Thoracic aorta (tissue), 2 donors: ENCODE measurements at regions not wholly inside any gene's neighbourhood (a gene's known extent, or its start where the extent isn't known, plus 50 kb on each side); places are given as distances from the start of the nearest gene placed in this dataset.

Experiments
- ATAC-seq: fragments of 150-250 bp; one replicate; pipeline ENCODE4 v1.8.0; 2017; ENCODE audit warnings: low read depth; ENCODE audit not compliant: insufficient number of reproducible peaks, low FRiP score
- DNase-seq: peaks from one replicate; pipeline ENCODE4 v3.0.0-alpha.2; 2020; ENCODE audit warnings: low spot score
- H3K27ac ChIP-seq, 2 donors: fragments of 200-600 bp; sonication (generic); 1 replicate in 1 of 2; 2 replicates in 1 of 2; pipeline ENCODE4 v1.5.1; 2016; ENCODE audit warnings: mild to moderate bottlenecking in 2 of 2, moderate library complexity in 2 of 2
- H3K27me3 ChIP-seq: fragments of 200-600 bp; sonication (generic); replicated peaks from 2 replicates; pipeline ENCODE4 v1.6.0; 2016; ENCODE audit warnings: mild to moderate bottlenecking; ENCODE audit not compliant: insufficient read depth
- H3K36me3 ChIP-seq: fragments of 200-600 bp; sonication (generic); one replicate; pipeline ENCODE4 v1.5.1; 2016
- H3K4me1 ChIP-seq, 2 donors: fragments of 200-600 bp; sonication (generic); 1 replicate in 1 of 2; 2 replicates in 1 of 2; pipeline versions ENCODE4 v1.5.1 to v1.6.0; 2016; ENCODE audit warnings: low read depth in 2 of 2, mild to moderate bottlenecking in 1 of 2; ENCODE audit not compliant: control insufficient read depth in 1 of 2
- H3K4me3 ChIP-seq: fragments of 200-600 bp; sonication (generic); 2 replicates; pipeline ENCODE4 v1.5.1; 2016; ENCODE audit warnings: mild to moderate bottlenecking
- H3K9me3 ChIP-seq: fragments of 200-600 bp; sonication (generic); 2 replicates; pipeline ENCODE4 v1.5.1; 2016
- CTCF ChIP-seq: fragments of 200-600 bp; sonication (generic); IDR thresholded peaks from one replicate; pipeline ENCODE4 v1.5.1; 2019; ENCODE audit warnings: antibody characterized with exemption

- no peak for ATAC-seq
- Histone ChIP-seq H3K4me1 (no peaks in the 10 kb centered on the region), H3K27ac (no peak overlapping the region), H3K9me3 (no peaks in the 10 kb centered on the region), H3K27me3 (no peaks in the 10 kb centered on the region), H3K36me3 (no peaks in the 10 kb centered on the region), H3K4me3 (no peak overlapping the region)
- TF ChIP-seq CTCF = no peak
- no peak for DNase-seq
Measured at GRCh38 chr10:123299598-123299997, 145.4 kb downstream of the BUB3 start.

- Histone ChIP-seq H3K4me3 (no peak overlapping the region), H3K9me3 (no peaks in the 10 kb centered on the region), H3K4me1 (no peaks in the 10 kb centered on the region), H3K36me3 (no peaks in the 10 kb centered on the region), H3K27me3 (no peaks in the 10 kb centered on the region), H3K27ac (no peak overlapping the region)
- DNase-seq (no peak), ATAC-seq (no peak)
- TF ChIP-seq CTCF = no peak
Measured at GRCh38 chr10:123301077-123301857, 147.1 kb downstream of the BUB3 start.

- H3K9me3 ChIP-seq = no peaks in the 10 kb centered on the region
- H3K27me3 ChIP-seq = no peaks in the 10 kb centered on the region
- no peak overlapping the region for H3K27ac ChIP-seq
- H3K4me1 ChIP-seq = no peaks in the 10 kb centered on the region
- no peak for ATAC-seq
- no peaks in the 10 kb centered on the region for H3K36me3 ChIP-seq
- no peak overlapping the region for H3K4me3 ChIP-seq
- DNase-seq = no peak
- TF ChIP-seq CTCF = no peak
Measured at GRCh38 chr10:123303581-123304337, 149.6 kb downstream of the BUB3 start.

GRCh38 chr10:123305671-123306070 lies 151.5 kb downstream of the BUB3 start:
- H3K9me3 ChIP-seq = no peaks in the 10 kb centered on the region
- no peaks in the 10 kb centered on the region for H3K27me3 ChIP-seq
- ATAC-seq = no peak
- H3K4me3 ChIP-seq = no peak overlapping the region
- no peaks in the 10 kb centered on the region for H3K36me3 ChIP-seq
- DNase-seq = no peak
- H3K27ac ChIP-seq = no peak overlapping the region
- TF ChIP-seq CTCF = no peak
- no peaks in the 10 kb centered on the region for H3K4me1 ChIP-seq

- no peak overlapping the region for H3K4me3 ChIP-seq
Measured at GRCh38 chr10:123306290-123306689, 152.1 kb downstream of the BUB3 start.

More at GRCh38 chr10:123306290-123306689, 152.1 kb downstream of the BUB3 start:
- Histone ChIP-seq H3K27ac (no peak overlapping the region), H3K9me3 (no peaks in the 10 kb centered on the region), H3K27me3 (no peaks in the 10 kb centered on the region), H3K36me3 (no peaks in the 10 kb centered on the region), H3K4me1 (no peaks in the 10 kb centered on the region)
- DNase-seq (no peak), ATAC-seq (no peak)
- TF ChIP-seq CTCF = no peak
